Activated CD4-positive, alpha-beta memory T cell treated with anti-CD3 and anti-CD28 coated beads, Interleukin-2, amount 10 ng/mL, durations not matched to agents 7 days and 5 days (primary cell): ENCODE measurements at regions not wholly inside any gene's neighbourhood (a gene's known extent, or its start where the extent isn't known, plus 50 kb on each side); places are given as distances from the start of the nearest gene placed in this dataset.

ENCODE experiments used
- CTCF ChIA-PET: fragments of 350-600 bp; sonication (Branson Sonifier 250); formaldehyde crosslinking; loops from one replicate; lab custom pipeline; 2021; ENCODE audit warnings: antibody characterized with exemption, inconsistent platforms; lab: Charles Lee
- POLR2A ChIA-PET: fragments of 350-600 bp; sonication (Branson Sonifier 250); formaldehyde crosslinking; loops from one replicate; lab custom pipeline; 2021; ENCODE audit warnings: antibody characterized with exemption; lab: Charles Lee
- DNase-seq: peaks from one replicate; pipeline ENCODE4 v3.0.0-alpha.2; 2020
- H3K27ac Mint-ChIP-seq: one replicate; pipeline ENCODE4 v1.8.0; 2021; ENCODE audit warnings: mild to moderate bottlenecking, mixed read lengths
- H3K27me3 Mint-ChIP-seq: one replicate; pipeline ENCODE4 v1.8.0; 2021; ENCODE audit warnings: mixed read lengths
- H3K36me3 Mint-ChIP-seq: one replicate; pipeline ENCODE4 v1.8.0; 2021; ENCODE audit warnings: low read depth, mixed read lengths
- H3K4me1 Mint-ChIP-seq: one replicate; pipeline ENCODE4 v1.8.0; 2021; ENCODE audit warnings: mixed read lengths
- H3K4me3 Mint-ChIP-seq: one replicate; pipeline ENCODE4 v1.8.0; 2021; ENCODE audit warnings: mild to moderate bottlenecking, mixed read lengths
- H3K9me3 Mint-ChIP-seq: one replicate; pipeline ENCODE4 v1.8.0; 2021; ENCODE audit warnings: mixed read lengths

DNA sequence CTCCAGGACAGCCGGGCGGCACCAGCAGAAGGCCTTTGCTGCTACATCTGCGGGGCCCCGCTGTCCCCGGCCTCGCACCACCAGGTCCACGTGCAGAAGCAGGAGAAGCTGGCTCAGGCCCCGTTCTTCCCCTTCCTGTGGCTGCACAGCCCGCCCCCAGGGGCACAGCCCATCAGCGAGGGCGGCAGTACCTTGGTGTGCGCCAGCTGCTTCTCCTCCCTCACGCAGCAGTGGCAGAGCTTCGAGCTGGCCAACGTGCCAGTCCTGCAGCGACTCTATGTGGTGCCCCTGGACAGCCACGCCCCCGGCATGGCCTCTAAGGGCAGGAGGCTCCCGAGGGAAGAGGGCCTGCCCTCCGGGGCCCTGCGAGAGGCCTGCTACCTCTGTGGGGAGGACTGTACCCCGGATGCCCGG lies 58.3 kb upstream of the CIBAR2 start:
- DNase-seq = no peak
- Mint-ChIP-seq H3K36me3 (no peaks in the 10 kb centered on the region), H3K4me1 (peaks cover 2% of the 10 kb centered on the region), H3K27ac (no peak overlapping the region), H3K27me3 (peaks cover 55% of the 10 kb centered on the region), H3K9me3 (no peaks in the 10 kb centered on the region), H3K4me3 (no peak overlapping the region)
- ChIA-PET CTCF (no interaction called here), POLR2A (no interaction called here)

DNA sequence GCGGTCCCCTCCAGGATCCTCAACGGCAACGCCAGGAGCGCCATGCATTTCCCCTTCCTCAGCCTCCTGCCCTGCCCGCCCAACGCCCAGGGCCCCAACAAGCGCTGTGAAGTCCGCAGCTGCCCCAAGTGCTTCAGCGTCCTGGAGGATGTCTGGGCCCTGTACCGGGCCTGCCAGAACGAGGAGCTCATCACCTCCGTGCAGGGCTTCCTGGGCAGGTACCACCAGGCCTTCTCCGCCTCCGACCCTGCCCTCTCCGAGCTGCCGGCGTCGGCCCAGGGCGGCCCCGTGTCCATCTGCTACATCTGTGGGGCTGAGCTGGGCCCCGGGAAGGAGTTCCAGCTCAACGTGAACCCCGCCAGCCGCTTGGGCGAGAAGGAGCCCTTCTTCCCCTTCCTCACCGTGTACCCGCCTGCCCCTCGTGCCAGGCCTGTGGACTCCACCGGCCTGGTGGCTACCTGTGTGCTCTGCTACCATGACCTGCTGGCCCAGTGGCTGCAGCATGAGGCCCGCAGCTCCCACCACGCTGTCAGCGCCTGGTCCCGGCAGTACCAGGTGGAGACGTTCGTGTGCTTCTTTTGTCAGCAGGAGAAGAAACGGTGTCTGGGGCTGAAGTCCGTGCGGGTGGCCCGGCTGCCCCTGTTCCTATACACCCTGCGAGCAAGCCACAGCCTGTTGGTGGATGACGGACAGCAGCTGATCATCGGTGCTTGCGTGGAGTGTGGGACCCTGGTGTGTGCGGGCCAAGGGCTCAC lies 58.9 kb upstream of the CIBAR2 start:
- POLR2A ChIA-PET = no interaction called here
- CTCF ChIA-PET = interaction anchor here (0.6 kb wide), 2 partner anchors 56 to 152 kb away, joined by 3 to 6 read pairs; no protein-coding TSS in a partner anchor
- no peak overlapping the region for H3K4me3 Mint-ChIP-seq
- H3K4me1 Mint-ChIP-seq = peaks cover 2% of the 10 kb centered on the region
- no peak for DNase-seq
- H3K9me3 Mint-ChIP-seq = no peaks in the 10 kb centered on the region
- no peak overlapping the region for H3K27ac Mint-ChIP-seq
- H3K27me3 Mint-ChIP-seq = peaks cover 58% of the 10 kb centered on the region
- H3K36me3 Mint-ChIP-seq = no peaks in the 10 kb centered on the region

GRCh38 chr16:85171759-85172454 lies 59.6 kb upstream of the CIBAR2 start:
- H3K27me3 Mint-ChIP-seq = peaks cover 55% of the 10 kb centered on the region

DNA sequence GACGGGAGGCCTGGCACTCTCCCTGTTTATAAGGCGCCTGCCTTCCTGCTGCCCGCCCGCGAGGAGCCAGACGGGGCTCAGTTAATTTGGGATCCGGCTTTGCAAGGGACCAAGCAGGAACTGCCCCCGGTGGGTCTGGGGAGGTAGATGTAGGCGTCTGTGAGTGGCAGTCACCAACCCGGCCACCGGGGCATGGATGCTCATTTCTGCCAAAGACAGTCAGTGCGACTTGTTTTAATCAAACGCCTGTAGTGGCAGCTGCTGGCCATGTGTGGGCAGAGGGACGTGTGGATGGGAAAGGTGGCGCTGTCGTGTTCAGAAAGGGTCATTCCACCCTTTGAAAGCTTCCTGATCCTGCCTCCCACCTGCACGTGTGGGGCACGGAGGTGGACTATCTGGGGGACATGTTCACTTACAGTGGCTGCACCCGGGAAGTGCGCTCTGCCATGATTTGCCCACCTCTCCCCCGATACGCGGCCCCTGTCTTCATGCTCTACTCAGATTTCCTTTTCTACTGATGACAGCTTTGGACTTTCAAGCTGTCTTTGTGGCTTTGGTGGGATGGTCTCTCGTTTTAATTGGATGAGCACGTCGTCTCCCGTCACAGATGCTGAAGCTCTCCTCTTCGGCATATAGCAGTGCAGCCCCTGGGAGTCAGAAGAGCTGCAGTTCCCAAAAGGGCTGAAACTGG lies 60.3 kb upstream of the CIBAR2 start:
- Mint-ChIP-seq H3K4me3 (no peak overlapping the region), H3K4me1 (peaks cover 2% of the 10 kb centered on the region), H3K9me3 (no peaks in the 10 kb centered on the region), H3K27ac (no peak overlapping the region), H3K36me3 (no peaks in the 10 kb centered on the region), H3K27me3 (peaks cover 52% of the 10 kb centered on the region)
- ChIA-PET POLR2A (no interaction called here), CTCF (no interaction called here)
- DNase-seq = no peak

More at GRCh38 chr16:85171759-85172454, 59.6 kb upstream of the CIBAR2 start:
- Mint-ChIP-seq H3K4me3 (no peak overlapping the region), H3K9me3 (no peaks in the 10 kb centered on the region), H3K36me3 (no peaks in the 10 kb centered on the region), H3K4me1 (peaks cover 2% of the 10 kb centered on the region), H3K27ac (no peak overlapping the region)
- ChIA-PET CTCF (interaction anchor here (0.6 kb wide), 1 partner anchor 151 kb away, joined by 6 read pairs; no protein-coding TSS in a partner anchor), POLR2A (no interaction called here)
- DNase-seq = no peak

DNA sequence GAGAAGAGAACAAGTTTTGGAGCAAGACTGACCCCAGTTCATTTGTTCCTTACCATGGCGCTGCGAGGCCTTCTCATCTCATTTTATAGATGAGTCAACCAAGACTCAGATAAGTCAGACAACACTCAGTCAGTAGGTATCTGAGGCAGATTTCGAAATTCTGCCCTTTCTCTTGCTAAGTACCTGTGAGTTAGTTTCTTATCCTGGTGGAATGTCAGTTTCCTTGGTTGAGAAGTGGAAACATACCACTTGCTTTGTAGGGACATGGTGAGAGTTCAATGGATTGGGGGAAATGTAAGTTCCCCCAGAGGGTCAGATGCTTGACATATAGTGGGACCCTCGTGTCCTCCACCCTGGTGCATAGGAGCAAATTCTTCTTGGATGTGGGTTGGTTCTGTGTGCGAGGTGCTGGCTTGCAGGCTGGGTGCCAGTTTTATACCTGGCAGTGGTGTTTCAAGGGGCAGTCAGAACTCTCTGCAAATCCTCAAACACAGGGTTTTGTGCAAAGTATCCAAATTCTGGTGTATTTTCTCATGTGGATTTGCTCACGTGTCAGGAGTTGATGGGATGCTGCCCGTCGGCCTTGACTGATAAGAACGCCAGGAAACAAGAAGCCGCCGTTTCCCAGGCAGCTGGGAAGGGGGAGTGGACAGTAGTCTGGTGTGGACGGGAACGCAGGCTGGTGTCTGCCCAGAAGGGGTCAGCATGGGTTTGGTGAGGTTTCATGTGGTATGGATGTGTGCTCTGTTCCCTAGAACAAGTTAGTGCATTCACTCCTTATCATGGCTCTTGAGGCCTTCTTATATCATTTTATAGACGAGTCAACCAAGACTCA lies 61.1 kb upstream of the CIBAR2 start:
- ChIA-PET POLR2A (no interaction called here), CTCF (no interaction called here)
- Mint-ChIP-seq H3K4me3 (no peak overlapping the region), H3K9me3 (no peaks in the 10 kb centered on the region), H3K4me1 (peaks cover 2% of the 10 kb centered on the region), H3K36me3 (no peaks in the 10 kb centered on the region), H3K27ac (no peak overlapping the region), H3K27me3 (peaks cover 44% of the 10 kb centered on the region)
- DNase-seq = no peak

- DNase-seq = no peak
- POLR2A ChIA-PET = no interaction called here
- no peaks in the 10 kb centered on the region for H3K36me3 Mint-ChIP-seq
- no peaks in the 10 kb centered on the region for H3K9me3 Mint-ChIP-seq
- no peak overlapping the region for H3K27ac Mint-ChIP-seq
- H3K4me3 Mint-ChIP-seq = no peak overlapping the region
- peaks cover 41% of the 10 kb centered on the region for H3K27me3 Mint-ChIP-seq
- CTCF ChIA-PET = no interaction called here
- peaks cover 2% of the 10 kb centered on the region for H3K4me1 Mint-ChIP-seq
These were observed 61.9 kb upstream of the CIBAR2 start for GRCh38 chr16:85173981-85174751.

DNA sequence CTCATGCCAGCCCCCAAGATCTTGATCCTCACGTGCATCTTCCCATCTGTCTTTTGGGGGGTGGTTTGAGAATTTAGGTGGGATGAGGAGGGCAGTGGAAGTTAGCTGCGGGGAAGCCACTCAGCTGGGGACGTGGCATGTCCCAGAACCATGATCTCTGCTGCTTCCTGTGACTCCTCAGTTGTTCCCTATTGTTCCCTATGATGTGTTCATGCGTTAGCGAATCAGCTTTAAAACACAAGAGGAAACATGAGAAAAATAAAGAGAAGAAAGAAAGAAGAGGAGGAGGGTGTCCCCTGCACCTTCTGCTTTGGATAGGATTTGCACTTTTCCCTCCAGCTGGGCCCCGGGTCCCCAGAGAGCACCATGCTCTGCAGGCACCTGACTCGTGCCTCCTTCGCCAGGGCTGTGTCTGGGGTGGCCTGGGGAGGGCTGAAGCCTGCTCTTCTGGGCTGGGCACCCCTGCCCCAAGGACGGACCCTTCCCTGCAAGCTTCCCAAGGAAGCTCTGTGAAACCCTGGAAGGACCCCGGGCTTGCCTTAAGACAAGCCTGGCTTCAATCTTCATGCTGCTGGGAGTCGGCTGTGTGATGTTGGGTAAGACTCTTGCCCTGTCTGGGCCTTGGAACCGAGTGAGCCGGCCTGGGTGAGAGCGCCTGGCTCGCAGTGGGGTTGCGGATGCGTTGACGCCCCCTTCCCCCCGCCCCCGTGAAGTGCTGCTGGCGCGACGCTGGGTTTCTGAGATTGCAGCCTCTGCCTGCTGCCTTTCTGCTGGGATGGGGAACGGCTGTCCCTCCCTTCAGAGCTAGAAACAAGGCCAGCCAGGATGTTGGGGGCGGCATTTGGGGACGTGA lies 62.8 kb upstream of the CIBAR2 start:
- no peaks in the 10 kb centered on the region for H3K36me3 Mint-ChIP-seq
- no peak overlapping the region for H3K27ac Mint-ChIP-seq
- H3K4me1 Mint-ChIP-seq = peaks cover 2% of the 10 kb centered on the region
- peaks cover 41% of the 10 kb centered on the region for H3K27me3 Mint-ChIP-seq
- H3K4me3 Mint-ChIP-seq = no peak overlapping the region
- no peak for DNase-seq
- CTCF ChIA-PET = no interaction called here
- POLR2A ChIA-PET = no interaction called here
- H3K9me3 Mint-ChIP-seq = no peaks in the 10 kb centered on the region

GRCh38 chr16:85175724-85176233 lies 63.5 kb upstream of the CIBAR2 start:
- Mint-ChIP-seq H3K4me1 (peaks cover 2% of the 10 kb centered on the region), H3K9me3 (no peaks in the 10 kb centered on the region), H3K27ac (no peak overlapping the region), H3K36me3 (no peaks in the 10 kb centered on the region), H3K4me3 (no peak overlapping the region), H3K27me3 (peaks cover 38% of the 10 kb centered on the region)
- no peak for DNase-seq
- POLR2A ChIA-PET = no interaction called here
- CTCF ChIA-PET = no interaction called here

- Mint-ChIP-seq H3K27me3 (peaks cover 31% of the 10 kb centered on the region), H3K4me1 (peaks cover under 1% of the 10 kb centered on the region), H3K27ac (no peak overlapping the region), H3K36me3 (no peaks in the 10 kb centered on the region), H3K4me3 (no peak overlapping the region), H3K9me3 (no peaks in the 10 kb centered on the region)
- ChIA-PET POLR2A (no interaction called here), CTCF (no interaction called here)
- DNase-seq = no peak
These were observed 64.5 kb upstream of the CIBAR2 start for GRCh38 chr16:85176541-85177447.

GRCh38 chr16:85177448-85177846 lies 65.2 kb upstream of the CIBAR2 start:
- Mint-ChIP-seq H3K4me1 (no peaks in the 10 kb centered on the region), H3K27me3 (peaks cover 25% of the 10 kb centered on the region), H3K9me3 (no peaks in the 10 kb centered on the region), H3K36me3 (no peaks in the 10 kb centered on the region), H3K27ac (no peak overlapping the region), H3K4me3 (no peak overlapping the region)
- POLR2A ChIA-PET = no interaction called here
- CTCF ChIA-PET = no interaction called here
- no peak for DNase-seq
